ENCODE measurements at regions not wholly inside any gene's neighbourhood (a gene's known extent, or its start where the extent isn't known, plus 50 kb on each side); places are given as distances from the start of the nearest gene placed in this dataset.

DNA sequence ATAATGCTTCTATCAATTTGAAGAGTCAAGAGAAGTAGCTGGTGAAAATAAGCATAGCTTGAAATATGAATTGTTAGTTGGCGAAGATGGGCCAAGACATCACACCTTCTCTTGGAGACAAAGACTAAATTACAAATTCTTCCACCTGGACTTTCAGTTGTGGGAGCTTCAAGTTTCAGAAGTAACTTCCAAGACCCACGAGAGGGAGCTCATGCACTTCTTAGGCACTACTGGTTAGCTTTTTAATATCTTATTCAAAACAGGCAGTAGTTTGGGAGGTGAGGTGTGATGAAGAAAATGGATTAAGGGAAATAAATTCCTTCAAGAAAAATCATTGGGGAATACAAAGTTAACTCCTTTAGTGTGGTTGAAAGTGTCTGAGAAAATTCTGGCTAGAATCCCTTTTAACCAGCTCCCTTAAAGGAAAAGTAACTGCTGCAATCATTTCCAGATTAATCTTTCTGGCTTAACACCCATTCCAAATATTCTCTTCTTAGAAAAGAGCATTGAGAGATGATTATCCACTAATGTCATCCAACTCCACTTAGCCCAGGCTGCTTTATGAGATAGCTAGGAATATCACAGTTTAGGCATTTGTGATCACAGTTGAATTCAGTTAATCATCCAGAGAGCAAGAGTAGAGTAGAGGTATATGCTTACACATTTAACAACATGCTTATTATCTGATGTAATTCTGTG is 139.5 kb upstream of the DMRTA1 start:
- peak; percentile 78 for DNase-seq (ENCODE audit: low read depth, low spot score)
- no peak overlapping the region for H3K4me3 ChIP-seq (ENCODE audit: low read depth, low read length)
- peak; percentile 81 for TF ChIP-seq CTCF (IDR thresholded peaks at IDR 0.05; ENCODE audit: low read depth, low read length)
- in situ Hi-C loops (cut with HindIII; ENCODE audit: low sequenced_read_pairs): no loop called here

DNA sequence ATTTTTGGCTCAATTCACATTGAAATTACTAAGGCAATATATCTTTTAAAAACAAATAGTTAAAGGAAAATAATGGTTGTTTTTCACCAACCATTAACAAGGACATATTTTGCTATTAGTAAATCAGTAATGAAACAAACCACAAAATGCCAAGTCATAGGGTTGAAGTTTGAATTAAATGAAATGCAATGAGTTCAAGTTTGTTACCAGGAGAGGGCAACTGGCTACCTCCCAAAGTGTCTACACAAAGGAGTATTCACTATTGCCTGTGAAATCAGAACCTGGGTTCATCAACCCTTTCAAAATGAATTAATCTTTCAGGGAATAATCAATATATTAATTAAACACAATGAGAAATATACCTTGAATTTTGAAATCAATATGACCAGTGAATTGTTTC is 138.4 kb upstream of the DMRTA1 start:
- H3K4me3 ChIP-seq (ENCODE audit: low read depth, low read length): no peak overlapping the region
- TF ChIP-seq CTCF (IDR thresholded peaks at IDR 0.05; ENCODE audit: low read depth, low read length): no peak
- DNase-seq (ENCODE audit: low read depth, low spot score): no peak
- in situ Hi-C loops (cut with HindIII; ENCODE audit: low sequenced_read_pairs): no loop called here

DNA sequence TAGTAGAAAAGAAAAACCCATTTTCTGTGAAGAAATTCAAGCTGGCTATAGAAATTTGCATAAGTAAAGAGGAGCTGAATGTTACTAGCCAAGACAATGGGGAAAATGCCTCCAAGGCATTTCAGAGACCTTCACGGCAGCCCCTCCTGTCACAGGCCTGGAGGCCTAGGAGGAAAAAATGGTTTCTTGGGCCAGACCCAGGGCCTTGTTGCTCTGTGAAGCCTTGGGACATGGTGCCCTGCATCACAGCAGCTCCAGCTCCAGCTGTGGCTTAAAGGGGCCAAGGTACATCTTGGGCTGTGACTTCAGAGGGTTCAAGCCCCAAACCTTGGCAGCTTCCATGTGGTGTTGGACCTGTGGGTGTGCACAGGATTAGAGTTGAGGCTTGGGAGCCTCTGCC is 130.0 kb upstream of the DMRTA1 start:
- H3K4me3 ChIP-seq (ENCODE audit: low read depth, low read length): no peak overlapping the region
- no peak for DNase-seq (ENCODE audit: low read depth, low spot score)
- in situ Hi-C loops (cut with HindIII; ENCODE audit: low sequenced_read_pairs): no loop called here
- TF ChIP-seq CTCF (IDR thresholded peaks at IDR 0.05; ENCODE audit: low read depth, low read length): no peak

DNA sequence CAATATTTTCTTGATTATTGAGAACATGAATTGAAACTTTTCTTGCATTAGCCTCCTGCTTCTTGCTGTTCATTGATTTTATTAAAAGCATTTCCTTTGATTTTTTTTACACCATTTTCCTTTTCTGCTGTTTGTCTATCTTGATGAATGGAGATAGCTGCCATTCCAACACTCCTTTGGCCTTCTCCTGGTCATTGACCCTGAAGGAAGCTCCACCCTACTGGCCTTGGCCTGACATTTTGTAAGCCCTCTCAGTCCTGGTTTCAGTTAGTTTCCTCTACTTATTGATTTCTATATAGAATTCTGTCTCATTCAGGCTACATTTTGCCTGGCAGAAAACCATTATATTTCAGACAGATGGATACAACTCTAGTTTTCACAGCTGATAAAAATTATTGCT is 115.1 kb upstream of the DMRTA1 start:
- no peak for TF ChIP-seq CTCF (IDR thresholded peaks at IDR 0.05; ENCODE audit: low read depth, low read length)

DNA sequence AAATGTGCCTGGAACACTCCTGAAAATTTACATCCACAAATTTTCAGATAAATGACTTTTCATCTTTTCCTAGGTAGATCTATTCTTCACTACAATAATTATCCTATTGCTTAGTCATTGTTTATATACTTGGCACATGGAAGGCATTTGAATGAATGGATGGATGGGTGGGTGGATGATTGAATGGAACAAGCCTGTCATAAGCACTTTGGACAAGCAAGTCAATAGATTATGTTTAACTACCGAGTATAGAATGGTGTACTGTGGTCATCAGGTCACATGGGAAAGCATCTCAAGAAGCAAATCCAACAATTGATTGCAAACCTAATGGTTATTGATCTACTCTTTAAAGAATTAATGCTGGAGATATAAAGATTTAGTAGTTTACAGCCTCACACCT is 114.4 kb upstream of the DMRTA1 start:
- in situ Hi-C loops (cut with HindIII; ENCODE audit: low sequenced_read_pairs): no loop called here
- H3K4me3 ChIP-seq (ENCODE audit: low read depth, low read length): no peak overlapping the region
- DNase-seq (ENCODE audit: low read depth, low spot score): no peak
- no peak for TF ChIP-seq CTCF (IDR thresholded peaks at IDR 0.05; ENCODE audit: low read depth, low read length)

More for the DNA sequence above, 115.1 kb upstream of the DMRTA1 start:
- in situ Hi-C loops (cut with HindIII; ENCODE audit: low sequenced_read_pairs): no loop called here
- no peak overlapping the region for H3K4me3 ChIP-seq (ENCODE audit: low read depth, low read length)
- no peak for DNase-seq (ENCODE audit: low read depth, low spot score)

DNA sequence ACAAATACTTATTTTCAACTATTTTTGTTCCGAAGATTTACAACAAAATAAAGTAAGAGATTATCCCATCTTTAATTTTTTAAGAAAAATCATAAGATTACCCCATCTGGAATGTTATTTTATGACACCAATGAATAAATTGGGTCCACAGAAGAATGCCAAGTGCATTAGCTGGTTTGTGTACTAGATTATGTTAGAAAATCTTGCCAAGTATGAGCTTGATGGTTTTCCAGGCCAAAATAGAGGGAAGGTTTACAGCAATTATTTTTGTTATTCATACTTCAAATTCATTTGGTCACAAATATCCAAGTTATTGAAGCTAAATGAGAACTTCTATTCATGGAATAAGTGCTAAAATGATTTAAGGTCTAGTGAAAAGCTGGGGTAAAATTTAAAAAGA is 109.4 kb upstream of the DMRTA1 start:
- no peak overlapping the region for H3K4me3 ChIP-seq (ENCODE audit: low read depth, low read length)
- in situ Hi-C loops (cut with HindIII; ENCODE audit: low sequenced_read_pairs): no loop called here
- no peak for DNase-seq (ENCODE audit: low read depth, low spot score)
- TF ChIP-seq CTCF (IDR thresholded peaks at IDR 0.05; ENCODE audit: low read depth, low read length): no peak
